Fibroblast of mammary gland (primary cell): ENCODE measurements at regions not wholly inside any gene's neighbourhood (a gene's known extent, or its start where the extent isn't known, plus 50 kb on each side); places are given as distances from the start of the nearest gene placed in this dataset.
A peak's percentile ranks its signal among the peaks of the same experiment; 100 is the strongest.

Experiments used
- DNase-seq: peaks from one replicate; pipeline ENCODE4 v3.0.0-alpha.2; 2010; ENCODE audit warnings: low read depth
- H3K4me3 ChIP-seq: 2 replicates; pipeline ENCODE4 v1.5.1; 2011; ENCODE audit warnings: low read depth, mild to moderate bottlenecking, low read length, moderate library complexity; ENCODE audit not compliant: control insufficient read depth
- CTCF ChIP-seq: conservative IDR thresholded peaks from 2 replicates; pipeline ENCODE4 v1.5.1; 2011; ENCODE audit warnings: low read depth, low read length, inconsistent platforms; ENCODE audit not compliant: control insufficient read depth, insufficient read depth

GRCh38 chr11:130782361-130783222, 133.7 kb downstream of the SNX19 start:
- TF ChIP-seq CTCF = no peak
- peak; percentile 73 for DNase-seq
- H3K4me3 ChIP-seq = no peak overlapping the region

DNA sequence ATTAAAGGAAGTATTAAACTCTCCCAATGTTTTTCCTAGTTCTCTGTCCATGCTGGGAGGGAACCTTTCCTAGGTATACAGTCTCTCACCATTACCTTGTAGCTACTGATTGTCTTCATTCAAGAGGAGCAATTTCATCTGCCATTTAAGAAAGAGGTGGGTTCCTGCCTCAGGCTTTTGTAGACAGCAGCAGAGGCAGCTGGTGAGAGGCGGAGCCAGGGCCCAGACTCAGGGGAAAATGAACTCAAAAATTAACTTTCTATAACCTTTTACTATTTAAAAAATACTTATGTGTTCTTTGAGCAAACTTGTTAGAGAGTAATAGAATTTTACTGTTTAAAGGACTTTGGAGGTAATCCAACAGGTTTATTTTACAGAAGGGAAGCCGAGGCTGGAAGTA, 133.0 kb downstream of the SNX19 start:
- no peak for DNase-seq
- H3K4me3 ChIP-seq = no peak overlapping the region
- no peak for TF ChIP-seq CTCF

GRCh38 chr11:130785380-130786116, 130.7 kb downstream of the SNX19 start:
- peak; percentile 88 for DNase-seq

GRCh38 chr11:130786586-130786985, 129.7 kb downstream of the SNX19 start:
- no peak for TF ChIP-seq CTCF
- H3K4me3 ChIP-seq = no peak overlapping the region
- DNase-seq = no peak

More at GRCh38 chr11:130785380-130786116, 130.7 kb downstream of the SNX19 start:
- H3K4me3 ChIP-seq = no peak overlapping the region
- no peak for TF ChIP-seq CTCF

DNA sequence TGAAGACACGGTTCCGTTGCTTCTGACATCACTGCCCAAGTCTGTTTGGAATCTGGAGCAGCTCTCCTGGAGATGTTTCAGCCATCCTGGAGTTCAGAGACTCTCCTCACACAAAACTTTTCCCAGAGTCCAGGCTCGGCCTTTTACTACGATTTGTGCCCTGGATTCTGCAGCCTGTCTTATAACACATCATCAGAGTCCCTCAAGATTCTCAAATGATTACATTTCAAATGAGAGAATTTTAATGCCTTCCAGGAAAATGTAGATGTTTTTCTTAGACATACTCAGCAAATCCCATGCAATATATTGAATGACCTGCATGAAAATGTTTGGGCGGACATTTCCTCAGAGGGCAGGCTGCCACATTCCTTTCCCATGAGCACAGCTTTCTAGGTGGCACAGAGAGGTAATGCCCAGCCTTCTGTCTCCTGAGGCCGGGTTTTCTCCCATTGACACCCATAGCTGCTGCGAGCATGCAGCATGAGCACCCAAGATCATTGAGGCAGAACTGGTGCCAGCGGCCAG, 129.1 kb downstream of the SNX19 start:
- TF ChIP-seq CTCF = no peak
- DNase-seq = no peak

GRCh38 chr11:130787973-130788570, 128.2 kb downstream of the SNX19 start:
- DNase-seq = no peak
- no peak overlapping the region for H3K4me3 ChIP-seq
- no peak for TF ChIP-seq CTCF

More for the DNA sequence above, 129.1 kb downstream of the SNX19 start:
- no peak overlapping the region for H3K4me3 ChIP-seq
